ENCODE measurements at regions not wholly inside any gene's neighbourhood (a gene's known extent, or its start where the extent isn't known, plus 50 kb on each side); places are given as distances from the start of the nearest gene placed in this dataset.

- no peak for TF ChIP-seq POLR2AphosphoS2 (IDR thresholded peaks at IDR 0.05; ENCODE audit: low read depth, low read length)
- TF ChIP-seq ZNF24 (IDR thresholded peaks at IDR 0.05), result no peak
- TF ChIP-seq, protein P1, sequence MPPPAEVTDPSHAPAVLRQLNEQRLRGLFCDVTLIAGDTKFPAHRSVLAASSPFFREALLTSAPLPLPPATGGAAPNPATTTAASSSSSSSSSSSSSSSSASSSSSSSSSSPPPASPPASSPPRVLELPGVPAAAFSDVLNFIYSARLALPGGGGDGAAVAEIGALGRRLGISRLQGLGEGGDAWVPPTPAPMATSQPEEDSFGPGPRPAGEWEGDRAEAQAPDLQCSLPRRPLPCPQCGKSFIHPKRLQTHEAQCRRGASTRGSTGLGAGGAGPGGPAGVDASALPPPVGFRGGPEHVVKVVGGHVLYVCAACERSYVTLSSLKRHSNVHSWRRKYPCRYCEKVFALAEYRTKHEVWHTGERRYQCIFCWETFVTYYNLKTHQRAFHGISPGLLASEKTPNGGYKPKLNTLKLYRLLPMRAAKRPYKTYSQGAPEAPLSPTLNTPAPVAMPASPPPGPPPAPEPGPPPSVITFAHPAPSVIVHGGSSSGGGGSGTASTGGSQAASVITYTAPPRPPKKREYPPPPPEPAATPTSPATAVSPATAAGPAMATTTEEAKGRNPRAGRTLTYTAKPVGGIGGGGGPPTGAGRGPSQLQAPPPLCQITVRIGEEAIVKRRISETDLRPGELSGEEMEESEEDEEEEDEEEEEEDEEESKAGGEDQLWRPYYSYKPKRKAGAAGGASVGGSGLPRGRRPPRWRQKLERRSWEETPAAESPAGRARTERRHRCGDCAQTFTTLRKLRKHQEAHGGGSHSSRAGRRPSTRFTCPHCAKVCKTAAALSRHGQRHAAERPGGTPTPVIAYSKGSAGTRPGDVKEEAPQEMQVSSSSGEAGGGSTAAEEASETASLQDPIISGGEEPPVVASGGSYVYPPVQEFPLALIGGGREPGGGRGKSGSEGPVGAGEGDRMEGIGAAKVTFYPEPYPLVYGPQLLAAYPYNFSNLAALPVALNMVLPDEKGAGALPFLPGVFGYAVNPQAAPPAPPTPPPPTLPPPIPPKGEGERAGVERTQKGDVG (CRISPR knock-in tag; IDR thresholded peaks at IDR 0.05), result no peak
- TF ChIP-seq SREBF1 (IDR thresholded peaks at IDR 0.05; ENCODE audit: low read length), result no peak
Observed at GRCh38 chr2:156812496-156812895, 376.3 kb downstream of the GPD2 start (continued).

DNA sequence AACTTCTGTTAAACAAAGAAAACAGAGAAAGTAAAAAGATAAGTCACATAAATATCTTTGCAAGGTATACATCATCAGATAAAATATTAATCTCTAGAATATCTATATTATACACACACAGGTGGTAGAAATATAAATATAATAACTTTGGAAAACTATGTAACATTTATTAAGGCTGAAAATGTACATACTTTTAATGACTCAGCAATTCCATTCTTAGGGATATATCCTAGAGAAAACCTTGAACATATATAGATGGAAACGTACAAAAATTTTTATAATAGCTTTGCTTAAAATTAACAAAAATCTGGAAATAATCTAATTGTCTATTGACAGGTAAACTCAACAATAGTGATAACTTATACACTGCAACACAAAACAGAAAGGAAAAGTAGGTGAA, 381.3 kb downstream of the GPD2 start:
- Histone ChIP-seq H3K4me1 (ENCODE audit: control insufficient read depth, insufficient read depth, low read length) (no peaks in the 10 kb centered on the region), H3K9me3 (replicated peaks; ENCODE audit: control insufficient read depth, insufficient read depth, low read length) (no peaks in the 10 kb centered on the region), H3K4me3 (no peak overlapping the region), H3K4me2 (ENCODE audit: control insufficient read depth, insufficient read depth) (no peak overlapping the region), H3K79me2 (ENCODE audit: control insufficient read depth, insufficient read depth, low read length) (no peaks in the 10 kb centered on the region), H3K27me3 (replicated peaks in 1 of 2; ENCODE audit: control insufficient read depth in 2 of 2, insufficient read depth in 2 of 2, low read length in 1 of 2) (no peaks in the 10 kb centered on the region), H3K9ac (ENCODE audit: control insufficient read depth, insufficient read depth, low read length) (no peak overlapping the region), H3K36me3 (ENCODE audit: control insufficient read depth in 2 of 2, insufficient read depth in 2 of 2, low read length in 1 of 2) (no peaks in the 10 kb centered on the region), H2AFZ (ENCODE audit: control insufficient read depth, low read depth, low read length) (no peak overlapping the region), H4K20me1 (ENCODE audit: control insufficient read depth, insufficient read depth) (no peaks in the 10 kb centered on the region), H3K27ac (ENCODE audit: control insufficient read depth, insufficient read depth) (no peak overlapping the region)
- intact Hi-C loops (cut with micrococcal nuclease; ENCODE audit: unreplicated experiment), result no loop called here
- CTCF ChIA-PET, result interaction anchor here (0.7 kb wide), 1 partner anchor 187 kb away, joined by 3 read pairs; no protein-coding TSS in a partner anchor
- no TSS peak for BruUV-seq (replicated peaks)
- SMC1A ChIA-PET (ENCODE audit: uncharacterized antibody, unreplicated experiment), result no interaction called here
- ATAC-seq, result no peak
- FAIRE-seq, result no peak
- RAD21 ChIA-PET (ENCODE audit: unreplicated experiment), result no interaction called here
- WGBS (ENCODE audit: insufficient coverage, insufficient replicate concordance, low lambda C conversion rate, missing lambda C conversion rate), result 0% methylated on average over 1 of the region's 1 CpG
- in situ Hi-C loops (cut with MboI), result no loop called here
- no peak for DNase-seq (ENCODE audit: low read depth, low spot score)
- POLR2A ChIA-PET, result no interaction called here
- no peak for TF ChIP-seq NR2C1 (IDR thresholded peaks at IDR 0.05)
- no peak for TF ChIP-seq MTA2 (IDR thresholded peaks at IDR 0.05; ENCODE audit: low read depth)
- TF ChIP-seq EZH2 (IDR thresholded peaks at IDR 0.05; ENCODE audit: borderline replicate concordance, control insufficient read depth, low read depth, low read length), result no peak
- TF ChIP-seq WRNIP1 (IDR thresholded peaks at IDR 0.05; ENCODE audit: borderline replicate concordance, low read depth, low read length), result no peak
- TF ChIP-seq, protein P2, sequence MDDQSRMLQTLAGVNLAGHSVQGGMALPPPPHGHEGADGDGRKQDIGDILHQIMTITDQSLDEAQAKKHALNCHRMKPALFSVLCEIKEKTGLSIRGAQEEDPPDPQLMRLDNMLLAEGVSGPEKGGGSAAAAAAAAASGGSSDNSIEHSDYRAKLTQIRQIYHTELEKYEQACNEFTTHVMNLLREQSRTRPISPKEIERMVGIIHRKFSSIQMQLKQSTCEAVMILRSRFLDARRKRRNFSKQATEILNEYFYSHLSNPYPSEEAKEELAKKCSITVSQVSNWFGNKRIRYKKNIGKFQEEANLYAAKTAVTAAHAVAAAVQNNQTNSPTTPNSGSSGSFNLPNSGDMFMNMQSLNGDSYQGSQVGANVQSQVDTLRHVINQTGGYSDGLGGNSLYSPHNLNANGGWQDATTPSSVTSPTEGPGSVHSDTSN (IDR thresholded peaks at IDR 0.05; ENCODE audit: insufficient replicate concordance, low read depth, low read length), result no peak
- TF ChIP-seq SPI1 (IDR thresholded peaks at IDR 0.05; ENCODE audit: borderline replicate concordance, insufficient read depth, low read depth, low read length), result no peak
- TF ChIP-seq SREBF2 (IDR thresholded peaks at IDR 0.05; ENCODE audit: low read length), result no peak
- no peak for TF ChIP-seq SRF (IDR thresholded peaks at IDR 0.05; ENCODE audit: low read depth in 2 of 2, low read length in 2 of 2)
- TF ChIP-seq TCF7 (IDR thresholded peaks at IDR 0.05; ENCODE audit: borderline replicate concordance), result no peak
- no peak for TF ChIP-seq NFXL1 (IDR thresholded peaks at IDR 0.05; ENCODE audit: borderline replicate concordance)
- no peak for TF ChIP-seq STAT3 (IDR thresholded peaks at IDR 0.05; ENCODE audit: low read depth, low read length)
- TF ChIP-seq POLR2AphosphoS2 (IDR thresholded peaks at IDR 0.05; ENCODE audit: low read depth, low read length), result no peak
- no peak for TF ChIP-seq IRF5 (IDR thresholded peaks at IDR 0.05; ENCODE audit: borderline replicate concordance)
- no peak for TF ChIP-seq SMAD5 (IDR thresholded peaks at IDR 0.05; ENCODE audit: low read depth)
